Smooth muscle cell of the brain vasculature (primary cell): ENCODE measurements at regions not wholly inside any gene's neighbourhood (a gene's known extent, or its start where the extent isn't known, plus 50 kb on each side); places are given as distances from the start of the nearest gene placed in this dataset.
A peak's percentile ranks its signal among the peaks of the same experiment; 100 is the strongest.

Experiments used
- DNase-seq: peaks from one replicate; pipeline ENCODE4 v3.0.0-alpha.2; 2012; ENCODE audit warnings: low read depth, low spot score

DNA sequence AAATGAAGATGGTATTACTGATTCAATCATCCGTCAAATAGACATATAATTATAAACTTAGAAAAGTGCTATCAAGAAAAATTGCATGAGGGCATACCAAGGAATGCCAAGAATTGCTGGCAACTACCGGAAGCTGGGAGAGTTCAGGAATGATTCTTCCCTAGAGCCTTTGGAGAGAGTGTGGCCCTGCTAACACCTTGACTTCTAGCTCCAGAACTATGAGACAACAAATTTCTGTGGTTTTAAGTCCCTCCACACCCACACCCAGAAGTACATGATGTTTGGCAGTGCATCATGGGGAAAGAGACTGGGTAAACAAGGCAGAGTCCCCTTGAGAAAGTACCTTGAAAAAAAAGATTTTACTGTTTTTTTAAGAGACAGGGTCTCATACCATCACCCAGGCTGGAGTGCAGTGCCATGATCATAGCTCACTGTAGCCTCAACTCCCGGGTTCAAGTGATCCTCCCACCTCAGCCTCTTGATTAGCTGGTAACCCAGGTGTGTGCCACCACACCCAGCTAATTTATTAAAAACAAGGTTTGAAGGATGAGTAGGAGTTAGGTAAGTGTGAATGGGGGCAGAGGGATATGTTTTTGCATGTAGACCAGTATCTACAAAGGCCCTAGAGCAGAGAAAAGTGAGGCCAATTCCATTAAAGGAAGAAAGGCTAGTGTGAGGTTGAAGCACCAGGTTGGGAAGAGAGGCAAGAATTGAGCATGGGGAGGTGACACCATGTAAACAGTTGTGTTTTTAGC, 53.1 kb downstream of the GSX2 start:
- DNase-seq, result no peak

DNA sequence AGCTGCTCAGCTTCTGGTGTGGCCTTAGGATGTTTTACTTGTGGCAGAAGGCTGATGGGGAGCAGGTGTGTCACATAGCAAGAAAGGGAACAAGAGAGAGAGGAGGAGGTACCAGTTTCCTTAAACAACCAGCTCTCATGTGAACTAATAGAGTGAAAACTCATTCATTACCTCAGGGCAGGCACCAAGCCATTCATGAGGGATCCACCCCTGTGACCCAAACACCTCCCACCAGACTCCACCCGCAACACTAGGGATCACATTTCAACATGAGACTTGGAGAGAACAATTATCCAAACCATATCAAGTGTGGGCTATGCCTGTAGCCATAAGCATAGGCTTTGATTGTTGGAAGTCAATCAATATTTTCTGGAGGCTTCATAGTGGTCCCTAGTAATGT, 56.0 kb downstream of the GSX2 start:
- DNase-seq, result no peak

DNA sequence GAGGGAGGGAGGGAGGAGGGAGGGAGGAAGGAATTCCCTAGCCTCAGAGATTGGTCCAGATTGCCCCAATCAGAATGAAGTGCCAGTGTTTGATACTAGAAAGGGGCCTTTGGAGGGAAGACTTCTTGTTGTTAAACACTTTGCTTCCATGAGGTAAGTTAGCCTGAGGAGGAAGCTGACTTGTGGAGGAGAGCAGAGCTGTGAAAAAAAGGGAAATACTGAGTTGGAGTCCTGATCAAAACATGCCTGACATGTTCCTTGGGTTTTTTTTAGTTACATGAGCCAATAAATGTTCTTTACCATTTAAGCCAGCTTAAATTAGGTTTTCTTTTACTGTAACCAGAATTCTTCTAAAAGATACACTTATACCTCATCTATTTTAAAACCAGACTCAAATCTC, 57.6 kb downstream of the GSX2 start:
- DNase-seq, result no peak

DNA sequence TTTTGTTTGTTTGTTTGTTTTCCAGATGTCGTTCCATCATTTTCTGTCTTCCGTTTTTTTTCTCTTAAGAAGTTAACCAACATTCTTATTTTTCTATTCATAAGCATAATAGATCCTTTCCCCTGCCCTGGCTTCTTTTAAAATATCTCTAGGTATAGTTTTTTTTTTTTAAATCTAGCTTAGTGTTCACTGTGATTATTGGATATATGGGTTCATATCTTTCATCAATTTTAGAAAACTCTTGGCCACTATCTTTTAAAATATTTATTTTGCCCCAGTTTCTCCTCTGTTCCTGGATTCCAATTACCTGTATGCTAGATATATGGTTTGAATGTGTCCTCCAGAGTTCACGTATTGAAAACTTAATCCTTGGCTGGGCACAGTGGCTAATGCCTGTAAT, 59.6 kb downstream of the GSX2 start:
- DNase-seq, result no peak

DNA sequence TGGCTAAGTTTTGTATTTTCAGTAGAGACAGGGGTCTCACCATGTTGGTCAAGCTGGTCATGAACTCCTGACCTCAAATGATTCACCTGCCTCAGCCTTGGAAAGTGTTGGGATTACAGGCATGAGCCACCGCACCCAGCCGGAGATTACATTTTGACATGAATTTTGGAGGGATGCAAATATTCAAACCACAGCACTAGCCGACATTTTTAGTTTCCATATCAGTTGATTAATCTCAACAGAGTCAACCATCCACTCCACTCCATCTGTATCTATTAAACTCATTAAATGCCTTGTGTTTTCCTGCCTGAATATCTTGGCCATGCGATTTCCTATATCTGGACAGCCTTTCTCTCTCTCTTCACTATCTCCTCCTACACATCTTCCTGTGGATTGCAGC, 64.1 kb upstream of the PDGFRA start:
- DNase-seq, result no peak

DNA sequence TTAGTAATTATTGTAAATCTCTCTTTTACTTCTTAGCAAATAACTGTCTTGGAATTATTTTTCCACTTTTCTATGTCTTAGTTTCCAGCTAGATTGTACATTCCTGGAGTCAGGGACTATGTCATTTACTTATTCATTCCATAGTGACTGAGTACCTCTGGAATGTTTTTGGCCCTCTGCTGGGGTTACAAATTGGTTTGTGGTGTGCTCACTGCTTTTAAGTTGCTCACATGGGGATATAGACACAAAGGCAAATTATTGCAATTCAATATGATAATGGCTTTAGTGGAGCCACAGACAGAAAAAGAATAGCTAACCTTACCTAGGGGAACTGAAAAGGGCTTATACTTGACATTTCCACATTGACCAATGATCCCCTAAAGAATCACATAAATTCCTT, 63.7 kb upstream of the PDGFRA start:
- peak; percentile 37 for DNase-seq

DNA sequence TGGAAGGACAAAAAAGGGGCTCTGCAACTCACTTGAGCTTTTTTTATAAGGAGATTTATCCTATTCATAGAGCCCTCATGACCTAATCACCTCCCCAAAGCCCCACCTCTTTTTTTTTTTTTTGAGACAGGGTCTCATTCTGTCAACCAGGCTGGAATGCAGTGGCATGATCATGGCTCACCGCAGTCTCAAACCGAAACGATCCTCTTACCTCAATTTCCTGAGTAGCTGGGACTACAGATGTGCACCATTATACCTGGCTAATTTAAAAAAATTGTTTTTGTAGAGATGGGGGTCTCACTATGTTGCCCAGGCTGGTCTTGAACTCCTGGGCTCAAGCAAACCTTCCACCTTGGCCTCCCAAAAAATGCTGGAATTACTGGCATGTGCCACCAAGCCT, 61.6 kb upstream of the PDGFRA start:
- DNase-seq, result no peak

DNA sequence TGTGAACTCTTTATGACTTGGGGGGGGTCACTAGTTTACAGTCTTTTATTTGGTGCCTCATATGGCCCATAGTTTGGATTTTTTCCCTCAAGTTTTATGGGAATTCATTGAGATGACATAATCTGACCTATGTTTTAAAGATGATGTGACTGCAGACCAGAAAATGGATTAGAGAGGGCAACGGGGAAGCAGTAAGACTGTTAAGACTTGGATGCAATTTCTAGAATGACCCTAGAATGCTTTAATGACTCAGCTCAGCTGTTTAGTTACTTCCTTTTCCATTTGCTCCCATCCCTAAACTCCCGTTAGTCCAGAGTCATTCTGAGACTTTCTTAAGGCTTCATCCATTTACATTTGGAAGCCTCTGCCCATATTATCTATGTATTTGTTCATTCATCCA, 59.9 kb upstream of the PDGFRA start:
- no peak for DNase-seq

DNA sequence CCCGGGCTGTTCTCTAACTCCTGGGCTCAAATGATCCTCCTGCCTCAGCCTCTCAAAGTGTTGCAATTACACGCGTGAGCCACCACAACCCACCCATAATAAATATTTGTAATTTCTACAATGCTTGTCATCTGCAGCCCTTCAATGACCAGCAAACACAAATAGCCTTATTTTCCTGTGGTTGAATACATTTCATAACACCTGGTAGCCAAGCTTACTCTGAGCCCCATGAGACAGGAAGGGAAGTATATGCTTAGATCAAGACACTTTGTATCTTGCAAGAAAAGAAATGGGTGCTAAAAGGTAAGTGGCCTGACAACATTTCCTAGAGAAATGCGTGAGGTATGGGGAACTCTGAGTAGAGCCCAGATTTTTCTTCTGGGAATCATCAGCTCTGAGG, 56.9 kb upstream of the PDGFRA start:
- no peak for DNase-seq

DNA sequence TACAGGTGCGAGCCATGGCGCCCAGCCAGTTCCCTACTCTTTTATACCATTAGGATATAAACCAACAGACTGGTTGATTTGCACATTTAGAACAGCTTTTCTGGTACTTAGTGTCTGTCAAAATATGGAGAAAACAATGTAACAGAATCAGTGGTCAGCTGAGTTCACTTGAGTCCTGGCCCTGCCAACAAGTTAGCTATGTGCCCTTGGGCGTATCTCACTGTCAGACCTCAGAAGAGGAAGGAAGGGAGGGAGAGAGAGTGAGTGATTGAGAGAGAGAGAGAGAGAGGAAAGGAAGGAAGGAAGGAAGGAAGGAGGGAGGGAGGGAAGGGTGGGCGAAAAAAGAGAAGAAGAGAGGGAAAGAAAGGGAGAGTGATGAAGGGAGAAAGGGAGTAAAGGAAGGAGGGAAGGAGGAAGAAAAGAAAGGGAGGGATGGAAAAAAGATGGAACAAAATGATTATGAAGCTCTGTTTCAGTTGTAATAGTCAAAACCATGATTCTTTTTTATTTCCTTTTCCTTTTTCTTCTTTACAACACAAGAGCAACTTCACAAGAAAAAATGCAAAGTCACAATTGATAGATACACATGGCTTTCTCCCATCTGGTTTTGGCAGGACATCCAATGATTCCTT, 55.7 kb upstream of the PDGFRA start:
- no peak for DNase-seq

DNA sequence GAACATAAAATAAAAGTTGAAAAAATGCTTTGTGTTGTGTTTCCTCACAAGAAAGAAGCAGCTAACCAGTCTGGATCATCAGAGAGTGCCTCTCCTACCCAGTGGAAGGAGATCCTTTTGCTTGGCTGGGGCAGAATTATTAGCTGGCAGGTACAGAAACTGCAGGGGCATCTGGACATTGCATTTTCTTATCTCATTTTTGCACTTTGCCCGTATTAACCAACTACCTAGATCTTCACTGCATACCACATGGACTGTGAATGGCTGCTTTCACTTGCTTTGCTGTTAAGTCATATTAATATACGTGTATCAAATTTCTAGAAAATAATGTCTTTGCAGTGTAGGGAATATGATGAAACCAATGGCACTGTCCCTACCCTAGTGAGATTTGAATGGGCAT, 52.9 kb upstream of the PDGFRA start:
- no peak for DNase-seq
